PFSK-1 (cell line): ENCODE measurements at regions not wholly inside any gene's neighbourhood (a gene's known extent, or its start where the extent isn't known, plus 50 kb on each side); places are given as distances from the start of the nearest gene placed in this dataset.

Source experiments
- SIN3A ChIP-seq: IDR thresholded peaks from 2 replicates; pipeline ENCODE4 v1.6.1; 2012; ENCODE audit warnings: mild to moderate bottlenecking, low read length, moderate library complexity, borderline replicate concordance; ENCODE audit not compliant: insufficient read depth
- TAF1 ChIP-seq: IDR thresholded peaks from 2 replicates; pipeline ENCODE4 v1.6.1; 2012; ENCODE audit warnings: low read length, control low read depth, borderline replicate concordance; ENCODE audit not compliant: insufficient read depth
- TF ChIP-seq, protein P1 (sequence below), 2 experiments: IDR thresholded peaks; 2 replicates each; pipeline versions ENCODE4 v1.6.1 to v1.8.0; 2011 to 2012; ENCODE audit warnings: low read depth in 2 of 2, low read length in 2 of 2, control low read depth in 1 of 2, inconsistent platforms in 1 of 2, mild to moderate bottlenecking in 1 of 2, moderate library complexity in 1 of 2; ENCODE audit not compliant: insufficient read depth in 1 of 2

DNA sequence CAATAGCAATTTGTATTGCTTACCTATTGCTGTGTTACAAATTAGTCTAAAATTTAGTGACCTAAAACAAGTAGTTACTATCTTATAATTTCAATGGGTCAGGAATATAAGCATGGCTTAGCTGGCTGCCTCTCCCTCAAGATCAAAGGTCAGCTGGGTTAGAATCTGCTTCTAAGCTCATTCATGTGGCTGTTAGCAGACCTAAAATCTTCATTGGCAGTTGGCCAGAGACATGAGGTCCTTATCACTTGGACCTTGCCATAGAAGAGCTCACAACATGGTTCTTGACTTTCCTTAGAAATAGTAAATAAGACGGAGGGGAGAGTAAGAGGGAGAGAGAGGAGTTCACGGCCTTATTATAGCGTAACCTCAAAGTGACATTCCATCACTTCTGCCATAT lies 468.0 kb downstream of the HTR7 start:
- TF ChIP-seq SIN3A (no peak), TAF1 (no peak)
- TF ChIP-seq, protein P1, sequence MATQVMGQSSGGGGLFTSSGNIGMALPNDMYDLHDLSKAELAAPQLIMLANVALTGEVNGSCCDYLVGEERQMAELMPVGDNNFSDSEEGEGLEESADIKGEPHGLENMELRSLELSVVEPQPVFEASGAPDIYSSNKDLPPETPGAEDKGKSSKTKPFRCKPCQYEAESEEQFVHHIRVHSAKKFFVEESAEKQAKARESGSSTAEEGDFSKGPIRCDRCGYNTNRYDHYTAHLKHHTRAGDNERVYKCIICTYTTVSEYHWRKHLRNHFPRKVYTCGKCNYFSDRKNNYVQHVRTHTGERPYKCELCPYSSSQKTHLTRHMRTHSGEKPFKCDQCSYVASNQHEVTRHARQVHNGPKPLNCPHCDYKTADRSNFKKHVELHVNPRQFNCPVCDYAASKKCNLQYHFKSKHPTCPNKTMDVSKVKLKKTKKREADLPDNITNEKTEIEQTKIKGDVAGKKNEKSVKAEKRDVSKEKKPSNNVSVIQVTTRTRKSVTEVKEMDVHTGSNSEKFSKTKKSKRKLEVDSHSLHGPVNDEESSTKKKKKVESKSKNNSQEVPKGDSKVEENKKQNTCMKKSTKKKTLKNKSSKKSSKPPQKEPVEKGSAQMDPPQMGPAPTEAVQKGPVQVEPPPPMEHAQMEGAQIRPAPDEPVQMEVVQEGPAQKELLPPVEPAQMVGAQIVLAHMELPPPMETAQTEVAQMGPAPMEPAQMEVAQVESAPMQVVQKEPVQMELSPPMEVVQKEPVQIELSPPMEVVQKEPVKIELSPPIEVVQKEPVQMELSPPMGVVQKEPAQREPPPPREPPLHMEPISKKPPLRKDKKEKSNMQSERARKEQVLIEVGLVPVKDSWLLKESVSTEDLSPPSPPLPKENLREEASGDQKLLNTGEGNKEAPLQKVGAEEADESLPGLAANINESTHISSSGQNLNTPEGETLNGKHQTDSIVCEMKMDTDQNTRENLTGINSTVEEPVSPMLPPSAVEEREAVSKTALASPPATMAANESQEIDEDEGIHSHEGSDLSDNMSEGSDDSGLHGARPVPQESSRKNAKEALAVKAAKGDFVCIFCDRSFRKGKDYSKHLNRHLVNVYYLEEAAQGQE (IDR thresholded peaks at IDR 0.05; ENCODE audit: insufficient read depth in 1 of 2, low read depth in 2 of 2, low read length in 2 of 2), result no peak
